ENCODE measurements at regions not wholly inside any gene's neighbourhood (a gene's known extent, or its start where the extent isn't known, plus 50 kb on each side); places are given as distances from the start of the nearest gene placed in this dataset.
"Not testable (repeated sequence)": the region's sequence is repeated elsewhere in the genome, so short reads cannot be mapped to it uniquely, and the experiment has no call there.

GRCh38 chr21:14058566-14058965 is 152.2 kb downstream of the LIPI start:
- no peak for DNase-seq (ENCODE audit: low read depth in 2 of 2)

- DNase-seq (ENCODE audit: low read depth in 2 of 2): not testable (repeated sequence)
Measured at GRCh38 chr21:14057841-14058481, 152.8 kb downstream of the LIPI start.

- no peak for DNase-seq (ENCODE audit: low read depth in 2 of 2)
Measured at GRCh38 chr21:14057313-14057712, 153.4 kb downstream of the LIPI start.

GRCh38 chr21:14056771-14057191 is 154.0 kb downstream of the LIPI start:
- DNase-seq (ENCODE audit: low read depth in 2 of 2): no peak

- DNase-seq (ENCODE audit: low read depth in 2 of 2): not testable (repeated sequence)
Measured at GRCh38 chr21:14055746-14056515, 154.8 kb downstream of the LIPI start.

- DNase-seq (ENCODE audit: low read depth in 2 of 2): no peak
Measured at GRCh38 chr21:14054682-14055081, 156.1 kb downstream of the LIPI start.

- no peak for DNase-seq (ENCODE audit: low read depth in 2 of 2)
Measured at GRCh38 chr21:14050121-14050520, 160.6 kb downstream of the LIPI start.

- DNase-seq (ENCODE audit: low read depth in 2 of 2): no peak
Measured at GRCh38 chr21:14046401-14046800, 164.4 kb downstream of the LIPI start.

- no peak for DNase-seq (ENCODE audit: low read depth in 2 of 2)
Measured at GRCh38 chr21:14040386-14040785, 170.4 kb downstream of the LIPI start.

- not testable (repeated sequence) for DNase-seq (ENCODE audit: low read depth in 2 of 2)
Measured at GRCh38 chr21:14028619-14029018, 182.1 kb downstream of the LIPI start.

- DNase-seq (ENCODE audit: low read depth in 2 of 2): peak; percentile 79 to 81
Measured at GRCh38 chr21:14027235-14027869, 183.4 kb downstream of the LIPI start.

- DNase-seq (ENCODE audit: low read depth in 2 of 2): not testable (repeated sequence)
Measured at GRCh38 chr21:14020108-14020507, 190.6 kb downstream of the LIPI start.

GRCh38 chr21:14015841-14016240 is 194.9 kb downstream of the LIPI start:
- not testable (repeated sequence) for DNase-seq (ENCODE audit: low read depth in 2 of 2)

GRCh38 chr21:14013623-14014498 is 196.9 kb downstream of the LIPI start:
- DNase-seq (ENCODE audit: low read depth in 2 of 2): not testable (repeated sequence)

GRCh38 chr21:14013056-14013603 is 197.6 kb downstream of the LIPI start:
- no peak for DNase-seq (ENCODE audit: low read depth in 2 of 2)

- no peak for DNase-seq (ENCODE audit: low read depth in 2 of 2)
Measured at GRCh38 chr21:14012409-14012808, 198.3 kb downstream of the LIPI start.

- not testable (repeated sequence) for DNase-seq (ENCODE audit: low read depth in 2 of 2)
Measured at GRCh38 chr21:14011751-14012150, 199.0 kb downstream of the LIPI start.

GRCh38 chr21:14011149-14011548 is 199.6 kb downstream of the LIPI start:
- not testable (repeated sequence) for DNase-seq (ENCODE audit: low read depth in 2 of 2)

GRCh38 chr21:14010729-14011128 is 200.0 kb downstream of the LIPI start:
- DNase-seq (ENCODE audit: low read depth in 2 of 2): no peak

GRCh38 chr21:14009990-14010389 is 200.8 kb downstream of the LIPI start:
- DNase-seq (ENCODE audit: low read depth in 2 of 2): not testable (repeated sequence)

- DNase-seq (ENCODE audit: low read depth in 2 of 2): not testable (repeated sequence)
Measured at GRCh38 chr21:14009238-14009981, 201.3 kb downstream of the LIPI start.
